ENCODE measurements at regions not wholly inside any gene's neighbourhood (a gene's known extent, or its start where the extent isn't known, plus 50 kb on each side); places are given as distances from the start of the nearest gene placed in this dataset.

DNA sequence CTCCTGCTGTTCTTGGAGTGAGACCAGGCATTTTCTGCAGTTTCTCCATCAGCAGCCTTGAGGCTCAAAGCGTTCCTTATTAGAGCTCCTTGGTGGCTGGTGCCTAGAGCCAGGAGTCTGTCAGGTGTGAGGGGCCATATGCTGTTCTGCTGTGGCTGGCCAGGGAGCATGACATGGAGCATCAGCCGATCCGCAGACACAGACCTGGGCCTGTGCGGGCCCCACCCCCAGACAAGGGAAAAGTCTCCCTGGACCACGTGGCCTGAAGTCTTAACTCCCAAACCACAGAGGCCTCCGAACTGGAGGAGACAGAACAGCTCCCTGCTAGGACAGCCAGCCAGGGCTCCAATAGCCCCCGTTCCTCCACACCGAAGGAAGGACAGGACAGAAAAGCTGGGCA is 162.7 kb upstream of the CIBAR2 start:
- no peak for TF ChIP-seq CTCF (IDR thresholded peaks at IDR 0.05)
- no peak for TF ChIP-seq POLR2A (IDR thresholded peaks at IDR 0.05)
- TF ChIP-seq EP300 (IDR thresholded peaks at IDR 0.05) = no peak
